ENCODE measurements at regions not wholly inside any gene's neighbourhood (a gene's known extent, or its start where the extent isn't known, plus 50 kb on each side); places are given as distances from the start of the nearest gene placed in this dataset.
"Not testable (repeated sequence)": the region's sequence is repeated elsewhere in the genome, so short reads cannot be mapped to it uniquely, and the experiment has no call there.

- peak overlapping the region; percentile 30 to 32 for H3K27ac ChIP-seq
- H3K36me3 ChIP-seq, result no peaks in the 10 kb centered on the region
- peak; percentile 69 for ATAC-seq (ENCODE audit: insufficient number of reproducible peaks, low FRiP score, low read depth)
- no peaks in the 10 kb centered on the region for H3K27me3 ChIP-seq (replicated peaks; ENCODE audit: insufficient read depth)
- no peak overlapping the region for H3K4me3 ChIP-seq
- no peak for TF ChIP-seq CTCF (IDR thresholded peaks at IDR 0.05)
- peaks cover 8 to 47% of the 10 kb centered on the region in 2 donors for H3K4me1 ChIP-seq (ENCODE audit: control insufficient read depth in 1 of 2, low read depth in 2 of 2)
- DNase-seq (ENCODE audit: low spot score), result peak; percentile 11
- no peaks in the 10 kb centered on the region for H3K9me3 ChIP-seq
Measured at GRCh38 chr9:115456515-115456914, 338.6 kb upstream of the TNC start.

- H3K4me3 ChIP-seq, result no peak overlapping the region
- ATAC-seq (ENCODE audit: insufficient number of reproducible peaks, low FRiP score, low read depth) (peak; percentile 63), DNase-seq (ENCODE audit: low spot score) (no peak)
- no peaks in the 10 kb centered on the region for H3K9me3 ChIP-seq
- no peaks in the 10 kb centered on the region for H3K27me3 ChIP-seq (replicated peaks; ENCODE audit: insufficient read depth)
- H3K27ac ChIP-seq, result peak overlapping the region; percentile 72 to 86
- no peaks in the 10 kb centered on the region for H3K36me3 ChIP-seq
- no peak for TF ChIP-seq CTCF (IDR thresholded peaks at IDR 0.05)
- H3K4me1 ChIP-seq (ENCODE audit: control insufficient read depth in 1 of 2, low read depth in 2 of 2), result peaks cover 16 to 48% of the 10 kb centered on the region in 2 donors
Measured at GRCh38 chr9:115461280-115461679, 343.3 kb upstream of the TNC start.

GRCh38 chr9:115462623-115463022 is 344.7 kb upstream of the TNC start:
- no peak for TF ChIP-seq CTCF (IDR thresholded peaks at IDR 0.05)
- Histone ChIP-seq H3K36me3 (no peaks in the 10 kb centered on the region), H3K4me3 (no peak overlapping the region), H3K27ac (peak overlapping the region; percentile 72 to 79), H3K9me3 (no peaks in the 10 kb centered on the region), H3K4me1 (ENCODE audit: control insufficient read depth in 1 of 2, low read depth in 2 of 2) (peaks cover 16 to 36% of the 10 kb centered on the region in 2 donors), H3K27me3 (replicated peaks; ENCODE audit: insufficient read depth) (no peaks in the 10 kb centered on the region)
- ATAC-seq (ENCODE audit: insufficient number of reproducible peaks, low FRiP score, low read depth) (no peak), DNase-seq (ENCODE audit: low spot score) (no peak)

GRCh38 chr9:115466756-115467155 is 348.8 kb upstream of the TNC start:
- H3K27ac ChIP-seq, result no peak overlapping the region
- H3K36me3 ChIP-seq, result no peaks in the 10 kb centered on the region
- no peak overlapping the region for H3K4me3 ChIP-seq
- no peak for TF ChIP-seq CTCF (IDR thresholded peaks at IDR 0.05)
- ATAC-seq (ENCODE audit: insufficient number of reproducible peaks, low FRiP score, low read depth), result no peak
- peaks cover 6 to 15% of the 10 kb centered on the region in 2 donors for H3K4me1 ChIP-seq (ENCODE audit: control insufficient read depth in 1 of 2, low read depth in 2 of 2)
- H3K9me3 ChIP-seq, result peaks cover 4% of the 10 kb centered on the region
- DNase-seq (ENCODE audit: low spot score), result no peak
- H3K27me3 ChIP-seq (replicated peaks; ENCODE audit: insufficient read depth), result no peaks in the 10 kb centered on the region

DNA sequence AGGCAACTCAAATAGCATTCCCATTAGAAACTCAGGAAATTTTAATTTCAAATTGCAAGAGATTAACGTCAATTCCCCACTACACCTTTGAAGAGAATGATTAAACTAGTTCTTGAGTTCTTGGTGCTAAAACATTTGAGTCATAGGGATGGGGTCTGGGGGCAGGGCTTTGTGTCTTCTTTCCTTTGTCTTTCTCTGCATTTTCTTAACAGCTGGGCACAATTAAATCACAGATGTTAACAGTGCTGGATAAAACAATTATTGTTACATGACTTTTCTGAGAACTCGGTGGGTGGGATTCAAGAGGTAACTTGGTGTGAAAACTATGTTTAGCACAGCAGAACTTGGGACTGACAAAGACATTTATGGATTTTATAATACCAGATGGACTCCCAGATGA is 351.9 kb upstream of the TNC start:
- no peaks in the 10 kb centered on the region for H3K36me3 ChIP-seq
- DNase-seq (ENCODE audit: low spot score) (no peak), ATAC-seq (ENCODE audit: insufficient number of reproducible peaks, low FRiP score, low read depth) (no peak)
- TF ChIP-seq CTCF (IDR thresholded peaks at IDR 0.05), result no peak
- no peaks in the 10 kb centered on the region for H3K27me3 ChIP-seq (replicated peaks; ENCODE audit: insufficient read depth)
- no peak overlapping the region for H3K4me3 ChIP-seq
- H3K4me1 ChIP-seq (ENCODE audit: control insufficient read depth in 1 of 2, low read depth in 2 of 2), result no peaks in the 10 kb centered on the region
- no peak overlapping the region for H3K27ac ChIP-seq
- peaks cover 4% of the 10 kb centered on the region for H3K9me3 ChIP-seq

DNA sequence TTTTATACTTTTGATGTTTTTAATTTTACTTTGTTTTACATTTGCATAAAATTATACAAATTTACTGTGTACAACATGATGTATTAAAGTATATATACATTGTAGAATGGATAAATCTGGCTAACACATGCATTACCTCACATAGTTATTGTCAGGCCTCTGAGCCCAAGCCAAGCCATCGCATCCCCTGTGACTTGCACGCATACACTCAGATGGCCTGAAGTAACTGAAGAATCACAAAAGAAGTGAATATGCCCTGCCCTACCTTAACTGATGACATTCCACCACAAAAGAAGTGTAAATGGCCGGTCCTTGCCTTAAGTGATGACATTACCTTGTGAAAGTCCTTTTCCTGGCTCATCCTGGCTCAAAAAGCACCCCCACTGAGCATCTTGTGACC is 355.1 kb upstream of the TNC start:
- not testable (repeated sequence) for DNase-seq (ENCODE audit: low spot score); ATAC-seq (ENCODE audit: insufficient number of reproducible peaks, low FRiP score, low read depth); H3K36me3 ChIP-seq; H3K27ac ChIP-seq; H3K4me1 ChIP-seq (ENCODE audit: control insufficient read depth in 1 of 2, low read depth in 2 of 2); H3K4me3 ChIP-seq; H3K27me3 ChIP-seq (replicated peaks; ENCODE audit: insufficient read depth); H3K9me3 ChIP-seq

All from thoracic aorta (tissue), 2 donors.